AG09309 (cell line): ENCODE measurements at regions not wholly inside any gene's neighbourhood (a gene's known extent, or its start where the extent isn't known, plus 50 kb on each side); places are given as distances from the start of the nearest gene placed in this dataset.

ENCODE experiments used
- DNase-seq: peaks from one replicate; pipeline ENCODE4 v3.0.0-alpha.2; 2010; ENCODE audit warnings: low read depth
- H3K4me3 ChIP-seq: 2 replicates; pipeline ENCODE4 v1.5.1; 2011; ENCODE audit warnings: mild to moderate bottlenecking, low read depth, low read length, moderate library complexity; ENCODE audit not compliant: control insufficient read depth
- TF ChIP-seq, protein P1 (sequence below): IDR thresholded peaks from 2 replicates; pipeline ENCODE4 v1.5.1; 2011; ENCODE audit warnings: mild to moderate bottlenecking, low read depth, low read length, inconsistent platforms; ENCODE audit not compliant: insufficient read depth, control insufficient read depth; ENCODE audit errors: missing control alignments

GRCh38 chr21:31505975-31506374 is 153.5 kb upstream of the SOD1 start:
- DNase-seq = no peak
- no peak overlapping the region for H3K4me3 ChIP-seq
- TF ChIP-seq, protein P1, sequence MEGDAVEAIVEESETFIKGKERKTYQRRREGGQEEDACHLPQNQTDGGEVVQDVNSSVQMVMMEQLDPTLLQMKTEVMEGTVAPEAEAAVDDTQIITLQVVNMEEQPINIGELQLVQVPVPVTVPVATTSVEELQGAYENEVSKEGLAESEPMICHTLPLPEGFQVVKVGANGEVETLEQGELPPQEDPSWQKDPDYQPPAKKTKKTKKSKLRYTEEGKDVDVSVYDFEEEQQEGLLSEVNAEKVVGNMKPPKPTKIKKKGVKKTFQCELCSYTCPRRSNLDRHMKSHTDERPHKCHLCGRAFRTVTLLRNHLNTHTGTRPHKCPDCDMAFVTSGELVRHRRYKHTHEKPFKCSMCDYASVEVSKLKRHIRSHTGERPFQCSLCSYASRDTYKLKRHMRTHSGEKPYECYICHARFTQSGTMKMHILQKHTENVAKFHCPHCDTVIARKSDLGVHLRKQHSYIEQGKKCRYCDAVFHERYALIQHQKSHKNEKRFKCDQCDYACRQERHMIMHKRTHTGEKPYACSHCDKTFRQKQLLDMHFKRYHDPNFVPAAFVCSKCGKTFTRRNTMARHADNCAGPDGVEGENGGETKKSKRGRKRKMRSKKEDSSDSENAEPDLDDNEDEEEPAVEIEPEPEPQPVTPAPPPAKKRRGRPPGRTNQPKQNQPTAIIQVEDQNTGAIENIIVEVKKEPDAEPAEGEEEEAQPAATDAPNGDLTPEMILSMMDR = no peak

DNA sequence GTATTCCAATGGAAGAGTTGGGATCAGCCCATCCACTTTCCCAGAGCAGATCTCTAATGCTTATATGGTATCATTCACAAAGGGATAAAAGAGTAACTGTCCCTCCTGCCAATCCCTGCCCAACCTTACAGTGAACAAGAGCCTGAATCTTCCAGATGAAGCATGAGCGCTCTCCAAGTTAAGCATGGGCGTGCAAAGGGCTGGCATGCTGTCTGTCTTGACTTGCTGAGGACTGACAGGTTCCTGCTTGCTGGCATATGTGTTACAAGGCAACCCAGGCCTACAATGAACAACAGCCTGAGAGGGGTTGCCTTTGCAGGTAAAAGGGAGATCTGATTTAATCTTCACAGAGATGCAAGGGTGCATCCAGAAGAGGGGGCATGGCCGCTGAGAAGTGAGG is 155.6 kb upstream of the SOD1 start:
- no peak overlapping the region for H3K4me3 ChIP-seq
- no peak for DNase-seq
- TF ChIP-seq, protein P1 = no peak

DNA sequence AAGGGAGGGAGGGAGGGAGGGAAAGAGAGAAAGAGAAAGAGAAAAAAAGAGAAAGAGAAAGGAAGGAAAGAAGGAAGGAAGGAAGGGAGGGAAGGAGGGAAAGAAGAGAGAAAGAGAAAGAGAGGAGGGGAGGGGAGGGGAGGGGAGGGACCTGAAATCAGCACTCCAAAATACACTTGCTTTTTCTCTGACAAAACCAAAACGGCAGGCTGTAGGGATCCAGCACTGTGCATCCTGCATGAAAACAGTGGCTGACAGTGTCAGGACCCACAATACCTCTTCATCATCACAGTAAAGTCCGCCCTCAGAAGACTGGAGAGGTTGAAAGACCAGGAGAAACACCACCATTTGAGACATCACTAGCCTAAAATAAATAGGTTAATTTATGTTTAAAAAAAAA is 156.0 kb upstream of the SOD1 start:
- DNase-seq = no peak
- H3K4me3 ChIP-seq = no peak overlapping the region

DNA sequence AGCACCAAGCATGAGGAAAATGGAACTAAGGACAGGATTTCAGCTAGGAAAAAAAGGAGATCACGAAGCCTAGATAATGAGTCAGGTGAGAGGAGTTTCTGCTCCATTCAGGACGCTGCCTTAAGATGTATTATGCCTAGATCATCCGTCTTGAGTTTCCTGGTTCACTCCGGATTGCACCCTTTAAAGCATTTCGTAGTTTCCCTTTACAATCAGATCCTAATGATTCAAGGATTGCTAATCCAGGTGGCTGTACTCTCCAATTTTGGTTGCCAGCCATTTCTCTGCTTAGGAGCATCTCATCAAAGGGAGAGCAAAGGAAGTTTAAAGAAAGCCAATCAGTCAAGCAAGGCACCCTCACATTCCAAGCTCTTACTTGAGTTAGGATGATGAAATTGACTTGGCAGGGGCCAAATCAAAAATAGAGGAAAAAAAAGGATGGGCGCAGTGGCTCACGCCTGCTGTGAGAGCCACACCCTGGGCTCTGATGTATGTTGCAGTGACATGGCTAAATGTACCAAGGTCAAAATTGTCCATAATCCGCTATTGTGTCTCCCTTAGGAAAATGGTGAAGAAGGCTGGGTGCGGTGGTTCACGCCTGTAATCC is 156.9 kb upstream of the SOD1 start:
- TF ChIP-seq, protein P1 = no peak
- H3K4me3 ChIP-seq = no peak overlapping the region
- DNase-seq = no peak

More for the DNA sequence above, 156.0 kb upstream of the SOD1 start:
- TF ChIP-seq, protein P1 = no peak

DNA sequence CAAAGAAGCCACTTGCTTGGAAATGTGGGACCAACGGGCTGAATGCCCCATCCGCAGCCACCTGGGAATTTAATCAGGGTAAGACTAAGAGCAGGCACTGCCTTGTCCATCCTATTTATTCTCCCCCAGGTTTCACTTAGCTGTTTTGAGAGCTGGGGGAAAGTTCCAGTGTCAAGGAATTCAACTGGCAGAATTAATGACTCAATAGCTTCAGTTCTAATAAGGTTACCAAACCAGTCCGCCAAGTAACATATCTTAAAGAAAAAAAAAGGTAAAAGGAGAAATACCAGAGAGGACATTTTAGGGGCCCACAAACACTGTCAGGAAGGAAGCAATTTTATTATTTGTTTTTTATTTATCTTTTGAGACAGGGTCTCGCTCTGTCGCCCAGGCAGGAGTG is 157.6 kb upstream of the SOD1 start:
- H3K4me3 ChIP-seq = no peak overlapping the region
- no peak for DNase-seq
- TF ChIP-seq, protein P1 = no peak

DNA sequence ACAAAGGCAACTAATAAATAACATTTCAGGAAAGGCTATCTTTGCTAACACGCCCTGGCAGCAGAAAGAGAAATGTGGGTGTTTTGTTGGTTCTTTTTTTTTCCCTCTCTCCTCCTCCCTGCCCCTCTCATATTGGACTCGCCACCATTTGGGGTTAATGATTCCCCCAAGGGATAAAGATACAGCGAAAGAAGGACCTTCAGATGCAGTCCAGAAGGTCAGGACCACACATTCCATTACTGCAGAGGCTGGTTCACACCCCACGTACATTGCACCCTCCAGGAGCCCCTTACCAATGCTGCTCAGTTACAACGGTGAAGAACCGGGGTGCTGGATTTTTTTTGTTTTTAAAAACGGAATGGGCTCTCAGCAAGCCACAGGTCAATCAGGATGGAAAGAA is 156.9 kb upstream of the TIAM1 start:
- DNase-seq = no peak
- no peak overlapping the region for H3K4me3 ChIP-seq
- TF ChIP-seq, protein P1 = no peak

DNA sequence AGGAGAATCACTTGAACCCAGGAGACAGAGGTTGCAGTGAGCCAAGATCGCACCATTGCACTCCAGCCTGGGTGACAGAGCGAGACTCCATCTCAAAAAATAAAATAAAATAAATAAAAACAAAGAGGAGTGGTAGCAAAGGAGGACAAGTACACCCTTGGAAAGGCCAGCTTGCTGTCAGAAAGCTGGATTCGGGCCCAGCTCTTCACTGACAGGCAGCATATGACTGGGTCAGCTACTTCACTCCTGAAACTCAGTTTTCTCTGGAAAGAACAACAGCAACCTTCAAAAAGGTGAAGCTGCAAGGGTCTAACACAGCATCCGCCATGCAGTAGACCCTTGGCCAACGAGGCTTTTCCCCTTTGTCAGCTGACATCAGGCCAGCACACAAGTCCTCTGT is 156.0 kb upstream of the TIAM1 start:
- TF ChIP-seq, protein P1 = no peak
- no peak for DNase-seq
- no peak overlapping the region for H3K4me3 ChIP-seq
